ENCODE measurements at regions not wholly inside any gene's neighbourhood (a gene's known extent, or its start where the extent isn't known, plus 50 kb on each side); places are given as distances from the start of the nearest gene placed in this dataset.
A peak's percentile ranks its signal among the peaks of the same experiment; 100 is the strongest.

GRCh38 chr10:78974617-78975317, 94.0 kb upstream of the ZMIZ1 start:
- peak; percentile 35; the same call in 1 of the 2 replicates for TF ChIP-seq USF1 (IDR thresholded peaks at IDR 0.05)
- peak; percentile 3; the same call in 1 of the 2 replicates for TF ChIP-seq TEAD4 (IDR thresholded peaks at IDR 0.05)
- TF ChIP-seq TCF12 (IDR thresholded peaks at IDR 0.05; ENCODE audit: low read depth) = no peak
- TF ChIP-seq EP300 (IDR thresholded peaks at IDR 0.05; ENCODE audit: borderline replicate concordance) = no peak
- TF ChIP-seq FOXM1 (IDR thresholded peaks at IDR 0.05; ENCODE audit: borderline replicate concordance, low read depth) = no peak
- 0 out of 2 replicates have a peak, but pooled peaks have one; percentile 17 for TF ChIP-seq MAX (IDR thresholded peaks at IDR 0.05)
- no peak for TF ChIP-seq EGR1 (IDR thresholded peaks at IDR 0.05)
- TF ChIP-seq NFIC (IDR thresholded peaks at IDR 0.05) = no peak
- TF ChIP-seq YY1 (IDR thresholded peaks at IDR 0.05; ENCODE audit: low read depth) = no peak
- TF ChIP-seq REST (IDR thresholded peaks at IDR 0.05; ENCODE audit: low read depth) = no peak
- TF ChIP-seq TAF1 (IDR thresholded peaks at IDR 0.05; ENCODE audit: low read depth) = 0 out of 2 replicates have a peak, but pooled peaks have one; percentile 0
- TF ChIP-seq CEBPB (IDR thresholded peaks at IDR 0.05) = no peak
- TF ChIP-seq RAD21 (IDR thresholded peaks at IDR 0.05; ENCODE audit: low read depth) = peak; percentile 64
- no peak for TF ChIP-seq CREB1 (IDR thresholded peaks at IDR 0.05; ENCODE audit: low read depth)
- TF ChIP-seq ZBTB7A (IDR thresholded peaks at IDR 0.05; ENCODE audit: low read depth) = peak; percentile 54; the same call in 1 of the 2 replicates

GRCh38 chr10:78975926-78976325, 92.8 kb upstream of the ZMIZ1 start:
- TF ChIP-seq CEBPB (IDR thresholded peaks at IDR 0.05) = no peak
- TF ChIP-seq TEAD4 (IDR thresholded peaks at IDR 0.05) = no peak
- TF ChIP-seq ZBTB7A (IDR thresholded peaks at IDR 0.05; ENCODE audit: low read depth) = no peak
- no peak for TF ChIP-seq FOXM1 (IDR thresholded peaks at IDR 0.05; ENCODE audit: borderline replicate concordance, low read depth)
- no peak for TF ChIP-seq CREB1 (IDR thresholded peaks at IDR 0.05; ENCODE audit: low read depth)
- TF ChIP-seq TAF1 (IDR thresholded peaks at IDR 0.05; ENCODE audit: low read depth) = no peak
- TF ChIP-seq EGR1 (IDR thresholded peaks at IDR 0.05) = no peak
- no peak for TF ChIP-seq TCF12 (IDR thresholded peaks at IDR 0.05; ENCODE audit: low read depth)
- TF ChIP-seq RAD21 (IDR thresholded peaks at IDR 0.05; ENCODE audit: low read depth) = no peak
- TF ChIP-seq YY1 (IDR thresholded peaks at IDR 0.05; ENCODE audit: low read depth) = no peak
- no peak for TF ChIP-seq USF1 (IDR thresholded peaks at IDR 0.05)
- TF ChIP-seq REST (IDR thresholded peaks at IDR 0.05; ENCODE audit: low read depth) = no peak
- TF ChIP-seq EP300 (IDR thresholded peaks at IDR 0.05; ENCODE audit: borderline replicate concordance) = no peak
- TF ChIP-seq MAX (IDR thresholded peaks at IDR 0.05) = no peak
- TF ChIP-seq NFIC (IDR thresholded peaks at IDR 0.05) = no peak

- TF ChIP-seq TEAD4 (IDR thresholded peaks at IDR 0.05) (no peak), REST (IDR thresholded peaks at IDR 0.05; ENCODE audit: low read depth) (no peak), CEBPB (IDR thresholded peaks at IDR 0.05) (no peak), TCF12 (IDR thresholded peaks at IDR 0.05; ENCODE audit: low read depth) (no peak), EGR1 (IDR thresholded peaks at IDR 0.05) (no peak), ZBTB7A (IDR thresholded peaks at IDR 0.05; ENCODE audit: low read depth) (no peak), TAF1 (IDR thresholded peaks at IDR 0.05; ENCODE audit: low read depth) (no peak), MAX (IDR thresholded peaks at IDR 0.05) (no peak), FOXM1 (IDR thresholded peaks at IDR 0.05; ENCODE audit: borderline replicate concordance, low read depth) (no peak), USF1 (IDR thresholded peaks at IDR 0.05) (no peak), CREB1 (IDR thresholded peaks at IDR 0.05; ENCODE audit: low read depth) (no peak), YY1 (IDR thresholded peaks at IDR 0.05; ENCODE audit: low read depth) (no peak), EP300 (IDR thresholded peaks at IDR 0.05; ENCODE audit: borderline replicate concordance) (no peak), NFIC (IDR thresholded peaks at IDR 0.05) (no peak), RAD21 (IDR thresholded peaks at IDR 0.05; ENCODE audit: low read depth) (no peak; the same call in 1 of the 2 replicates)
Measured at GRCh38 chr10:78976825-78977755, 91.7 kb upstream of the ZMIZ1 start.

Data from Ishikawa (cell line).